Endothelial cell of umbilical vein (primary cell): ENCODE measurements at regions not wholly inside any gene's neighbourhood (a gene's known extent, or its start where the extent isn't known, plus 50 kb on each side); places are given as distances from the start of the nearest gene placed in this dataset.

Experiments used
- BruUV-seq: library from RNA; stranded (reverse); fragments of 400-500 nt; replicated peaks from 2 replicates; lab custom pipeline; 2021; lab: Mats Ljungman, UMichigan
- CTCF ChIA-PET: fragments of 300-600, 350-600 bp; sonication (Branson Sonifier 250); formaldehyde crosslinking; loops from one replicate; lab custom pipeline; 2021; ENCODE audit warnings: antibody characterized with exemption, inconsistent platforms; lab: Charles Lee
- POLR2A ChIA-PET: fragments of 300-600, 350-600 bp; sonication (Branson Sonifier 250); formaldehyde crosslinking; loops from one replicate; lab custom pipeline; 2021; ENCODE audit warnings: antibody characterized with exemption, inconsistent platforms; lab: Charles Lee
- DNase-seq: peaks from one replicate; pipeline ENCODE4 v3.0.0-alpha.2; 2011; ENCODE audit warnings: low read depth, low spot score
- FAIRE-seq: peaks from 2 replicates; lab custom pipeline; 2011; peaks lifted over from hg19 to GRCh38; lab: Jason Lieb, UNC
- H2AFZ ChIP-seq: 2 replicates; pipeline ENCODE4 v1.6.0; 2012; ENCODE audit warnings: low read depth, low read length, control low read depth, inconsistent platforms
- H3K27ac ChIP-seq: 2 replicates; pipeline ENCODE4 v1.5.1; 2011; ENCODE audit warnings: low read depth, mild to moderate bottlenecking, control low read depth, low read length, moderate library complexity; ENCODE audit not compliant: insufficient read depth
- H3K27me3 ChIP-seq, 2 experiments: 2 replicates each; pipeline versions ENCODE4 v1.6.0 to v1.6.1; 2011; ENCODE audit warnings: low read length in 2 of 2, mixed read lengths in 1 of 2; ENCODE audit not compliant: control insufficient read depth in 2 of 2, insufficient read depth in 2 of 2
- H3K36me3 ChIP-seq, 2 experiments: 2 replicates in 1 of 2; 3 replicates in 1 of 2; pipeline ENCODE4 v1.5.1; 2011; ENCODE audit warnings: low read length in 2 of 2, mild to moderate bottlenecking in 1 of 2, moderate library complexity in 1 of 2; ENCODE audit not compliant: control insufficient read depth in 2 of 2, insufficient read depth in 2 of 2; ENCODE audit errors: extremely low read depth in 1 of 2
- H3K4me1 ChIP-seq: 3 replicates; pipeline ENCODE4 v1.5.1; 2011; ENCODE audit warnings: mild to moderate bottlenecking, low read length; ENCODE audit not compliant: control insufficient read depth, insufficient read depth; ENCODE audit errors: extremely low read depth
- H3K4me2 ChIP-seq: 2 replicates; pipeline ENCODE4 v1.6.1; 2011; ENCODE audit warnings: low read length, control low read depth, mixed read lengths; ENCODE audit not compliant: insufficient read depth
- H3K4me3 ChIP-seq, 3 experiments: fragments of 200-600 bp in 1 of 3; sonication (generic), shearing (Covaris generic) in 1 of 3; replicated peaks in 1 of 3; 2 replicates each; pipeline ENCODE4 v1.5.1; 2011 to 2016; ENCODE audit warnings: control low read depth in 3 of 3, low read length in 3 of 3, mild to moderate bottlenecking in 2 of 3, inconsistent platforms in 1 of 3, low read depth in 1 of 3, moderate library complexity in 1 of 3; ENCODE audit not compliant: insufficient read depth in 1 of 3
- H3K79me2 ChIP-seq: 2 replicates; pipeline ENCODE4 v1.6.0; 2012; ENCODE audit warnings: low read length, inconsistent platforms; ENCODE audit not compliant: control insufficient read depth, insufficient read depth
- H3K9ac ChIP-seq: replicated peaks from 2 replicates; pipeline ENCODE3; 2011; ENCODE audit warnings: low read length, control low read depth; ENCODE audit not compliant: insufficient read depth; ENCODE audit errors: extremely low read depth
- H3K9me1 ChIP-seq: replicated peaks from 3 replicates; pipeline ENCODE4 v1.6.0; 2011; ENCODE audit warnings: mild to moderate bottlenecking, low read length; ENCODE audit not compliant: control insufficient read depth, insufficient read depth; ENCODE audit errors: extremely low read depth
- H3K9me3 ChIP-seq: replicated peaks from 2 replicates; pipeline ENCODE4 v1.5.1; 2012; ENCODE audit warnings: low read length, inconsistent platforms; ENCODE audit not compliant: control insufficient read depth, insufficient read depth
- H4K20me1 ChIP-seq: replicated peaks from 2 replicates; pipeline ENCODE3; 2011; ENCODE audit warnings: mild to moderate bottlenecking, low read length; ENCODE audit not compliant: control insufficient read depth, insufficient read depth; ENCODE audit errors: extremely low read depth
- EZH2 ChIP-seq: IDR thresholded peaks from 2 replicates; pipeline ENCODE4 v1.6.1; 2012; ENCODE audit warnings: borderline replicate concordance, low read depth, mild to moderate bottlenecking, moderate library complexity, low read length, inconsistent platforms; ENCODE audit not compliant: severe bottlenecking
- FOS ChIP-seq: IDR thresholded peaks from 2 replicates; pipeline ENCODE4 v1.6.1; 2011; ENCODE audit warnings: mild to moderate bottlenecking, low read length, moderate library complexity, borderline replicate concordance; ENCODE audit not compliant: insufficient read depth
- GATA2 ChIP-seq: IDR thresholded peaks from 2 replicates; pipeline ENCODE4 v1.7.0; 2011; ENCODE audit warnings: low read depth, mild to moderate bottlenecking, moderate library complexity, mixed read lengths, low read length; ENCODE audit not compliant: insufficient read length, insufficient read depth
- POLR2A ChIP-seq: IDR thresholded peaks from 2 replicates; pipeline ENCODE4 v1.6.1; 2012; ENCODE audit warnings: low read depth, mild to moderate bottlenecking, control low read depth, low read length
- POLR2AphosphoS5 ChIP-seq: IDR thresholded peaks from 2 replicates; pipeline ENCODE4 v1.6.1; 2012; ENCODE audit warnings: low read depth, mild to moderate bottlenecking, control low read depth, low read length, moderate library complexity; ENCODE audit not compliant: insufficient read depth
- dilution Hi-C: fragments of 300-500 bp; cut with MboI; formaldehyde crosslinking; loops from one replicate; pipeline ENCODE4 v1.15.0; 2019; ENCODE audit warnings: low sequenced_read_pairs; ENCODE audit not compliant: extremely low pct_ligation_motif_present
- intact Hi-C: fragments of 100-400 bp; cut with micrococcal nuclease; formaldehyde crosslinking; loops from one replicate; pipeline ENCODE4 v1.10.0; 2022
- TF ChIP-seq, protein P1 (sequence below): IDR thresholded peaks from 2 replicates; pipeline ENCODE4 v1.6.1; 2011; ENCODE audit not compliant: insufficient read depth, insufficient read length

- intact Hi-C loops, result no loop called here
- BruUV-seq, result no TSS peak
- no peak for TF ChIP-seq POLR2AphosphoS5
- TF ChIP-seq EZH2, result no peak
- TF ChIP-seq, protein P1, sequence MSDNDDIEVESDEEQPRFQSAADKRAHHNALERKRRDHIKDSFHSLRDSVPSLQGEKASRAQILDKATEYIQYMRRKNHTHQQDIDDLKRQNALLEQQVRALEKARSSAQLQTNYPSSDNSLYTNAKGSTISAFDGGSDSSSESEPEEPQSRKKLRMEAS, result no peak
- FAIRE-seq, result no peak
- ChIA-PET POLR2A (no interaction called here), CTCF (interaction anchor here (1.0 kb wide), 1 partner anchor 9 kb away, joined by 3 read pairs; no protein-coding TSS in a partner anchor)
- H3K9ac ChIP-seq, result no peak overlapping the region
- H3K4me2 ChIP-seq, result no peak overlapping the region
- dilution Hi-C loops, result no loop called here
- H3K4me1 ChIP-seq, result peaks cover 10% of the 10 kb centered on the region
- no peaks in the 10 kb centered on the region for H3K36me3 ChIP-seq
- H3K4me3 ChIP-seq, result no peak overlapping the region
- no peaks in the 10 kb centered on the region for H4K20me1 ChIP-seq
- H3K79me2 ChIP-seq, result no peaks in the 10 kb centered on the region
- H3K9me3 ChIP-seq, result no peaks in the 10 kb centered on the region
- no peak for DNase-seq
- peaks cover 0 to 3% of the 10 kb centered on the region in 2 experiments for H3K27me3 ChIP-seq
- no peak overlapping the region for H3K27ac ChIP-seq
- H2AFZ ChIP-seq, result no peak overlapping the region
- H3K9me1 ChIP-seq, result no peaks in the 10 kb centered on the region
These were observed 204.6 kb upstream of the NRP1 start for GRCh38 chr10:33539116-33539515.

DNA sequence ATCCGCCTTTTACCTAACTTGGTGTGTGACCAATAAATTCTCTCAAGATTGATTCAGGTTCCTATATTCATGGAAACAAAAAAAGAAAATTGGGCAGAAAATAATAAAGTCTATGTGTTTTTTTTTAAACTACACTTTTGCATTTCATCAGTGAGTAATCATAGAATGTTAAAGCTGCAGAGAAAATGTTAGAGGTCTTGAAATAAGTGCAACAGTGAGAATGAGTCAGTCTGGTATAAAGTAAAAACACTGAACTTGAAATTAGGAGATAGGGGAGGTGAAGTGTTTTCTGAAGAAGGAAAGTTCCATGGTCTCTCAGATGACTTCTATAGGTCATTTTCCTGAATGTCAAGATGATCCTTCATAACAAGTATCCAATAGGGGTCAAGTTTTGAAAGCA, 202.6 kb upstream of the NRP1 start:
- Histone ChIP-seq H3K27ac (no peak overlapping the region), H3K4me1 (peaks cover 2% of the 10 kb centered on the region), H3K4me2 (no peak overlapping the region), H3K36me3 (no peaks in the 10 kb centered on the region), H3K79me2 (no peaks in the 10 kb centered on the region), H3K9me3 (no peaks in the 10 kb centered on the region), H3K9me1 (no peaks in the 10 kb centered on the region), H2AFZ (no peak overlapping the region), H4K20me1 (no peaks in the 10 kb centered on the region), H3K9ac (no peak overlapping the region), H3K27me3 (peaks cover 0 to 3% of the 10 kb centered on the region in 2 experiments), H3K4me3 (no peak overlapping the region)
- ChIA-PET POLR2A (no interaction called here), CTCF (no interaction called here)
- DNase-seq (no peak), FAIRE-seq (no peak)
- TF ChIP-seq FOS (no peak), GATA2 (no peak), POLR2A (no peak)
- intact Hi-C loops (no loop called here), dilution Hi-C loops (no loop called here)
- BruUV-seq, result no TSS peak
